ENCODE measurements at regions not wholly inside any gene's neighbourhood (a gene's known extent, or its start where the extent isn't known, plus 50 kb on each side); places are given as distances from the start of the nearest gene placed in this dataset.

- no peak for TF ChIP-seq POLR2A (IDR thresholded peaks at IDR 0.05; ENCODE audit: low read length)
- TF ChIP-seq GATA1 (IDR thresholded peaks at IDR 0.05; ENCODE audit: low read depth, low read length) = no peak
These were observed 206.3 kb downstream of the TSN start for GRCh38 chr2:121961761-121962160.
